OCI-LY1 (cell line): ENCODE measurements at regions not wholly inside any gene's neighbourhood (a gene's known extent, or its start where the extent isn't known, plus 50 kb on each side); places are given as distances from the start of the nearest gene placed in this dataset.

Experiments
- H2AFZ ChIP-seq: fragments of 200-600 bp; sonication (generic), shearing (Covaris generic); 2 replicates; pipeline ENCODE4 v1.6.0; 2014; ENCODE audit warnings: antibody characterized with exemption, mild to moderate bottlenecking, low read length
- H3F3A ChIP-seq: fragments of 200-600 bp; sonication (generic), shearing (Covaris generic); 2 replicates; pipeline ENCODE4 v1.6.0; 2014; ENCODE audit warnings: mild to moderate bottlenecking, antibody characterized with exemption, low read length, moderate library complexity; ENCODE audit not compliant: insufficient read depth
- H3K27ac ChIP-seq: fragments of 200-600 bp; sonication (generic); 2 replicates; pipeline ENCODE4 v1.5.1; 2014; ENCODE audit warnings: low read length, mixed run types, mild to moderate bottlenecking, low read depth; ENCODE audit not compliant: poor library complexity, severe bottlenecking
- H3K27me3 ChIP-seq: fragments of 200-600 bp; sonication (generic); 2 replicates; pipeline ENCODE4 v1.6.0; 2014; ENCODE audit warnings: antibody characterized with exemption, mild to moderate bottlenecking, low read length, moderate library complexity; ENCODE audit not compliant: insufficient read depth
- H3K36me3 ChIP-seq: fragments of 200-600 bp; sonication (generic); 2 replicates; pipeline ENCODE4 v1.6.1; 2014; ENCODE audit warnings: mild to moderate bottlenecking, antibody characterized with exemption, low read length, moderate library complexity, mixed read lengths; ENCODE audit not compliant: insufficient read depth
- H3K4me1 ChIP-seq: fragments of 200-600 bp; sonication (generic); 2 replicates; pipeline ENCODE4 v1.5.1; 2014; ENCODE audit warnings: mild to moderate bottlenecking, low read length, moderate library complexity; ENCODE audit not compliant: insufficient read depth, severe bottlenecking
- H3K4me2 ChIP-seq: fragments of 200-600 bp; sonication (generic), shearing (Covaris generic); 2 replicates; pipeline ENCODE4 v1.6.1; 2014; ENCODE audit warnings: low read length
- H3K4me3 ChIP-seq: fragments of 200-600 bp; sonication (generic); 2 replicates; pipeline ENCODE4 v1.5.1; 2014; ENCODE audit warnings: low read length, low read depth, mild to moderate bottlenecking, mixed read lengths; ENCODE audit not compliant: poor library complexity, severe bottlenecking
- H3K79me2 ChIP-seq: fragments of 200-600 bp; shearing (Covaris generic); 2 replicates; pipeline ENCODE4 v1.6.1; 2016; ENCODE audit warnings: mixed run types, low read length, mixed read lengths; ENCODE audit not compliant: insufficient read depth
- H3K9ac ChIP-seq: fragments of 200-600 bp; sonication (generic), shearing (Covaris generic); 2 replicates; pipeline ENCODE4 v1.6.1; 2014; ENCODE audit warnings: mild to moderate bottlenecking, low read length, mixed read lengths
- H3K9me2 ChIP-seq: fragments of 200-600 bp; sonication (generic), shearing (Covaris generic); 2 replicates; pipeline ENCODE4 v1.6.1; 2014; ENCODE audit warnings: low read depth, mild to moderate bottlenecking, low read length, mixed read lengths
- H3K9me3 ChIP-seq: fragments of 200-600 bp; shearing (Covaris generic); 2 replicates; pipeline ENCODE4 v1.6.1; 2014; ENCODE audit warnings: low read length, mixed read lengths
- H4K20me1 ChIP-seq: fragments of 200-600 bp; sonication (generic), shearing (Covaris generic); 2 replicates; pipeline ENCODE4 v1.6.0; 2016; ENCODE audit warnings: mild to moderate bottlenecking, low read length; ENCODE audit not compliant: insufficient read depth
- CTCF ChIP-seq: fragments of 200-600 bp; sonication (generic), shearing (Covaris generic); IDR thresholded peaks from 2 replicates; pipeline ENCODE4 v1.5.1; 2017; ENCODE audit warnings: mild to moderate bottlenecking, antibody characterized with exemption, low read length, moderate library complexity, mixed read lengths
- EZH2 ChIP-seq: fragments of 200-600 bp; sonication (generic), shearing (Covaris generic); IDR thresholded peaks from 2 replicates; pipeline ENCODE4 v1.8.0; 2017; ENCODE audit warnings: borderline replicate concordance, mixed run types, mild to moderate bottlenecking, antibody characterized with exemption, low read length, moderate library complexity, mixed read lengths

GRCh38 chr2:30349691-30350090, 97.4 kb upstream of the LCLAT1 start:
- Histone ChIP-seq H3K4me2 (no peak overlapping the region), H2AFZ (no peak overlapping the region), H3K4me1 (no peaks in the 10 kb centered on the region)

DNA sequence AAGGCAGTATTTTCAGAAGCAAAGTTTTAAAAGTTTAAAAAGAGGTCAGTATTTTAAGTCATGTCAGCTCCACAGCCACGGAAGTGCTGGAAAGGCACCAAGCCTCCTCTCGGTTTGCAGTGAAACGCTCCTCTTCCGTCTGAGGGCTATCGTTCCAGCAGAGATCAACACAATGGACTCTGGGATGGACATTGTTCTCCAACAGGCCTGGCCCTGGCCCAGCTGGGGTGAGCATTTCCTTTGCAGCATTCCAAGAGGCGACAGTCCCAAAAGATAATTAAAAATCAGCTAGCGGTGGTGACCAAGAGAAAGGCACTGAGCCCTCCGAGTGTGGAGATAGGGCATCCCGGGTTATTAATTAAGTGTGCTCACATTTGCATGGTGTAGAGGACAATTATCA, 95.9 kb upstream of the LCLAT1 start:
- no peak overlapping the region for H3K27ac ChIP-seq

More at GRCh38 chr2:30349691-30350090, 97.4 kb upstream of the LCLAT1 start:
- no peaks in the 10 kb centered on the region for H3K9me3 ChIP-seq
- no peaks in the 10 kb centered on the region for H4K20me1 ChIP-seq
- no peaks in the 10 kb centered on the region for H3K79me2 ChIP-seq
- no peaks in the 10 kb centered on the region for H3F3A ChIP-seq
- H3K36me3 ChIP-seq = no peaks in the 10 kb centered on the region
- TF ChIP-seq EZH2 (no peak), CTCF (no peak)
- no peak overlapping the region for H3K27ac ChIP-seq
- H3K27me3 ChIP-seq = no peaks in the 10 kb centered on the region
- no peak overlapping the region for H3K9ac ChIP-seq
- H3K4me3 ChIP-seq = no peak overlapping the region
- H3K9me2 ChIP-seq = no peaks in the 10 kb centered on the region

GRCh38 chr2:30351949-30352348, 95.1 kb upstream of the LCLAT1 start:
- H3K9me3 ChIP-seq = no peaks in the 10 kb centered on the region
- no peak overlapping the region for H2AFZ ChIP-seq
- H3K4me3 ChIP-seq = no peak overlapping the region
- TF ChIP-seq CTCF = no peak
- TF ChIP-seq EZH2 = no peak
- no peak overlapping the region for H3K27ac ChIP-seq
- no peaks in the 10 kb centered on the region for H3K4me1 ChIP-seq
- H3K9ac ChIP-seq = no peak overlapping the region
- no peaks in the 10 kb centered on the region for H3K9me2 ChIP-seq
- no peak overlapping the region for H3K4me2 ChIP-seq
- no peaks in the 10 kb centered on the region for H3F3A ChIP-seq
- no peaks in the 10 kb centered on the region for H3K36me3 ChIP-seq
- H3K79me2 ChIP-seq = no peaks in the 10 kb centered on the region
- no peaks in the 10 kb centered on the region for H3K27me3 ChIP-seq
- no peaks in the 10 kb centered on the region for H4K20me1 ChIP-seq

More for the DNA sequence above, 95.9 kb upstream of the LCLAT1 start:
- H3K79me2 ChIP-seq = no peaks in the 10 kb centered on the region
- H3K4me3 ChIP-seq = no peak overlapping the region
- H3K27me3 ChIP-seq = no peaks in the 10 kb centered on the region
- H3K9ac ChIP-seq = no peak overlapping the region
- no peak overlapping the region for H2AFZ ChIP-seq
- H4K20me1 ChIP-seq = no peaks in the 10 kb centered on the region
- H3K9me2 ChIP-seq = no peaks in the 10 kb centered on the region
- TF ChIP-seq CTCF (no peak), EZH2 (no peak)
- H3K36me3 ChIP-seq = no peaks in the 10 kb centered on the region
- no peaks in the 10 kb centered on the region for H3K4me1 ChIP-seq
- H3K9me3 ChIP-seq = no peaks in the 10 kb centered on the region
- no peaks in the 10 kb centered on the region for H3F3A ChIP-seq
- no peak overlapping the region for H3K4me2 ChIP-seq
